ENCODE measurements at regions not wholly inside any gene's neighbourhood (a gene's known extent, or its start where the extent isn't known, plus 50 kb on each side); places are given as distances from the start of the nearest gene placed in this dataset.

DNA sequence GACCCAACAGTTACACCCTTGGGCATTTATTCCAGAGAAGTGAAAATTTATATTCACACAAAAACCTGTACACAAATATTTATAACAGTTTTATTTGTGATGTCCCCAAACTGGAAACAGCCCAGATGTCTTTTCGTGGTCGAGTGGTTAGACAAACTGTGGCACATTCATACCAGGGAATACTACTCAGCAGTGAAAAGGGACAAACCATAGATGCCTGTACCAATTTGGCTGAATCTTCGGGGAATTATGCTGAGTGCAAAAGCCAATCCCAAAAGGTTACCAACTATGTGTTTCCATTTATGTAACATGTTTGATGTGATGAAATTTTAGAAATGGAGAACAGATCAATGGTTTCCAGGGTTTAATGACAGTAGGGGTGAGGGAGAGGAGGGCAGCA, 154.3 kb downstream of the GLI2 start:
- TF ChIP-seq, protein P1, sequence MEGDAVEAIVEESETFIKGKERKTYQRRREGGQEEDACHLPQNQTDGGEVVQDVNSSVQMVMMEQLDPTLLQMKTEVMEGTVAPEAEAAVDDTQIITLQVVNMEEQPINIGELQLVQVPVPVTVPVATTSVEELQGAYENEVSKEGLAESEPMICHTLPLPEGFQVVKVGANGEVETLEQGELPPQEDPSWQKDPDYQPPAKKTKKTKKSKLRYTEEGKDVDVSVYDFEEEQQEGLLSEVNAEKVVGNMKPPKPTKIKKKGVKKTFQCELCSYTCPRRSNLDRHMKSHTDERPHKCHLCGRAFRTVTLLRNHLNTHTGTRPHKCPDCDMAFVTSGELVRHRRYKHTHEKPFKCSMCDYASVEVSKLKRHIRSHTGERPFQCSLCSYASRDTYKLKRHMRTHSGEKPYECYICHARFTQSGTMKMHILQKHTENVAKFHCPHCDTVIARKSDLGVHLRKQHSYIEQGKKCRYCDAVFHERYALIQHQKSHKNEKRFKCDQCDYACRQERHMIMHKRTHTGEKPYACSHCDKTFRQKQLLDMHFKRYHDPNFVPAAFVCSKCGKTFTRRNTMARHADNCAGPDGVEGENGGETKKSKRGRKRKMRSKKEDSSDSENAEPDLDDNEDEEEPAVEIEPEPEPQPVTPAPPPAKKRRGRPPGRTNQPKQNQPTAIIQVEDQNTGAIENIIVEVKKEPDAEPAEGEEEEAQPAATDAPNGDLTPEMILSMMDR (IDR thresholded peaks at IDR 0.05; ENCODE audit: unreplicated experiment in 3 of 3) = no peak
- Mint-ChIP-seq H3K36me3 (ENCODE audit: low read depth) (peaks cover 8% of the 10 kb centered on the region), H3K9me3 (no peaks in the 10 kb centered on the region), H3K4me1 (peaks cover 82% of the 10 kb centered on the region), H3K4me3 (no peak overlapping the region), H3K27ac (peak overlapping the region in 1 of 3 experiments; percentile 49), H3K27me3 (ENCODE audit: low read depth) (peaks cover 22% of the 10 kb centered on the region)

DNA sequence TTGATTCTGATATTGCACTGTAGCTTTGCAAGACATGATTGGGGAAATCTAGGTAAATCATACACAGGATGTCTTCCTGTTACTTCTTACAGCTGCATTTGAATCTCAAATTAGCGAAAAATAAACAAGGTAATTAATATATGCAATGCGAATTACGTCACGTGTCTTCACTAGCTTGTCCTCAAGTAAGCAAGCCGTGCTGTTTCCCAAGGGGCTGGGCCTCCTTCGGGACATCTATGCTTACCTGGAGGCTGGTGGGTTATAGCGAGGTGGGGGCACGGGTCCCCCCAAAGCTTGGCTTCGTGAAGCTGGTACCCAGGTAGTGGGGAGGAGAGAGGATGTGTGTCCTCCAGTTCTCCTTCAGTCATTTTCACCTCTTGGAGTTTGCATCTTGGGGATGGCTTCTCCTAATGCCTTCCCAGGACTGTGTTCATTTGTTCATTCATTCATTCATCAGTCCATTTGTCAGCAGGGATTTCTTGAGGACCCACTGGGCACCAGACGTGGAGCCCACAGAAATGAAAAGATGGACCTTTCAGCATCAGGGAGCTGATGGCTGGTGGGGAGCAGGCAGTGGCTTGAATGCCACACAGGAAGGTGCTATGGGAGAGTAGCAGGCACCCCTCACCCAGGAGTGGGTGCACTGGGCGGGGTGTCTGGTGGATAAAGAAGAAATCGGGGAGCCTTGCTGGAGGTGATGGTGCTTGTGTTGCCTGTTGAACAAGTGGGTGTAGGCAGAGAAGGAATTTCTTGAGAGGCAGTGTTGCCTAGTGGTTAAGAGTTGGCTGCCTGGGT, 155.1 kb downstream of the GLI2 start:
- H3K4me1 Mint-ChIP-seq = peaks cover 78% of the 10 kb centered on the region
- H3K27ac Mint-ChIP-seq = peak overlapping the region in 2 of 3 experiments; percentile 45 to 87
- peak overlapping the region in 1 of 3 experiments; percentile 26 for H3K4me3 Mint-ChIP-seq
- H3K27me3 Mint-ChIP-seq (ENCODE audit: low read depth) = peaks cover 21% of the 10 kb centered on the region
- TF ChIP-seq, protein P1 (IDR thresholded peaks at IDR 0.05; ENCODE audit: unreplicated experiment in 3 of 3) = no peak
- H3K36me3 Mint-ChIP-seq (ENCODE audit: low read depth) = peaks cover 8% of the 10 kb centered on the region
- H3K9me3 Mint-ChIP-seq = no peaks in the 10 kb centered on the region

GRCh38 chr2:120892271-120892966, 156.8 kb downstream of the GLI2 start:
- peak overlapping the region; percentile 87 to 95 (median 93) for H3K27ac Mint-ChIP-seq
- H3K4me3 Mint-ChIP-seq = peak overlapping the region in 2 of 3 experiments; percentile 13 to 27
- peaks cover 73% of the 10 kb centered on the region for H3K4me1 Mint-ChIP-seq
- TF ChIP-seq, protein P1 (IDR thresholded peaks at IDR 0.05; ENCODE audit: unreplicated experiment in 3 of 3) = no peak
- H3K36me3 Mint-ChIP-seq (ENCODE audit: low read depth) = peaks cover 8% of the 10 kb centered on the region
- no peaks in the 10 kb centered on the region for H3K9me3 Mint-ChIP-seq
- H3K27me3 Mint-ChIP-seq (ENCODE audit: low read depth) = peaks cover 18% of the 10 kb centered on the region

DNA sequence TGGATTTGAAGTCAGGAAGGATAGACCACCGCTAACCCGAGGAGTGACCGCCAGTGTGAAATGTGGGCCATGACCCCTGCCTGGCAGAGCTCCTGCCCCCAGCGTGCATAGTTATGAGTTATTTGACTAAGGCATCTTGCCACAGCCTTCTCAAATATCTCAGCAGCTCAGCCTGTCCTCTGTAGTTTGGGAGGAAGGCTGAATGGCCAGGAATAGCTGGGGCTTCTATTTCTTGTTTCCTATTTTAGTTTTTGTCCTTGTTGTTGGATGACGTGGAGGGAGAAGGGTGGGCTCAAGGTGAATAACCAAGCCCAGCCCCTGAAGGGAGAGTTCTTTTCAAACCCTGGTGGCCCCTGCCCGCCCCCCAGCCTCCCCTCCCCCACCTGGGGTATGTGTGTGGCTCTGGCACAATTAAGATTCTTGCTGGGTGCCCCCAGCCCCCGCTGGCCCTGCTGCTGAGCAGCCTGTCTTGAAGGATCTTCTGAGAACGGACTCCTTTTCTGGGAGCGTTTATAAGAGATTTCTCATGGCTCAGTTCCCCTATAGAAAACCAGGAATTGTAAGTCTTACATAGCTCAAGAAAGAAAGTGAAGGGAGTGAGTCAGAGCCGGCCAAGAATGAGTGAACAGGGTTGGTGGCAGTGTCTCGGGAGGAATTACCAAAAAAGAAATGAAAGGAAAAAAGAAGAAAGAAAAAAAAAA, 157.4 kb downstream of the GLI2 start:
- Mint-ChIP-seq H3K27me3 (ENCODE audit: low read depth) (peaks cover 15% of the 10 kb centered on the region), H3K4me3 (peak overlapping the region; percentile 24 to 54 (median 53)), H3K36me3 (ENCODE audit: low read depth) (peaks cover 8% of the 10 kb centered on the region), H3K9me3 (no peaks in the 10 kb centered on the region), H3K27ac (peak overlapping the region; percentile 87 to 95 (median 93)), H3K4me1 (peaks cover 71% of the 10 kb centered on the region)
- TF ChIP-seq, protein P1 (IDR thresholded peaks at IDR 0.05; ENCODE audit: unreplicated experiment in 3 of 3) = no peak

DNA sequence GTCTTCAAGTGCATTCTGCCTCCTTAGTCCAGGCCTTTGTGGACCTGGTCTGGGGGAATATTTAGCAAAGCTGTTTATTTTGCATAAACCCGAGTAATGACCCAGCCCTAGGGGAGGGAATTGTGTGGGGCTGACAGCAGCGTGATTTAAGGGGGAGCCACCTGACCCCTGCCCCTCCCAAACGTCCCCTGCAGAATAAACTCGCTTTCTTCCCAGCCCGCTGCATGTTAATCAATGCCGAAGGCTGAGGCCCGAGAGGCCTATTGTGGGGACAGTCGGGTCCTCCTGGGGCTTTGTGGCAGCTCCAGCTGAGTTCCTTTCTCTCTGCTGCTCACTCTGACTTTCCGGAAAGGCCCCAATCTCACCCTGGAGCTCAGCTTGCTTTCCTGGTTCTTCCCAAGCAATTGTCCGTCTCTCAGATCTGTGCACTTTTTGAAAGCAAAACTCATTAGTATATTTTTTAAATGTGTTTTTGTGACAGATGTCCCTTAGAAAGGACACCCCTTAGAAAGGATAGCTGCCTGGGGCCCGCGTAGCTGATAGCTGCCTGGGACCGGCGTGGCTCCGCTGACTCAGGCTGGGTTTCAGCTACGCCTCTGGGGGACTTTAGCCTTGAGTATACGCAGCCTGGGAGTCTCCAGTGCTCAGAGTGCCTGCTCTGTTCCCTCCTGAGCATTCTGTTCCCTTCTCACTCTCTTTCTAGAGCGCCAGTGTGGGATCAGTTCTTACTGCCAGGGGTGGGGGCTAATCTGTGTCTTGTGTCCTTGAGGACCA, 158.3 kb downstream of the GLI2 start:
- H3K9me3 Mint-ChIP-seq = no peaks in the 10 kb centered on the region
- H3K4me1 Mint-ChIP-seq = peaks cover 68% of the 10 kb centered on the region
- H3K27me3 Mint-ChIP-seq (ENCODE audit: low read depth) = peaks cover 18% of the 10 kb centered on the region
- peak overlapping the region; percentile 9 to 12 (median 10) for H3K4me3 Mint-ChIP-seq
- TF ChIP-seq, protein P1 (IDR thresholded peaks at IDR 0.05; ENCODE audit: unreplicated experiment in 3 of 3) = no peak
- peak overlapping the region; percentile 87 to 95 (median 93) for H3K27ac Mint-ChIP-seq
- peaks cover 8% of the 10 kb centered on the region for H3K36me3 Mint-ChIP-seq (ENCODE audit: low read depth)

Data from nephron (organoid).